PC-3 (cell line): ENCODE measurements at regions not wholly inside any gene's neighbourhood (a gene's known extent, or its start where the extent isn't known, plus 50 kb on each side); places are given as distances from the start of the nearest gene placed in this dataset.

Experiments used
- CTCF ChIP-seq: fragments of 300-600 bp; sonication (generic); conservative IDR thresholded peaks from 2 replicates; pipeline ENCODE4 v1.5.1; 2017; ENCODE audit warnings: antibody characterized with exemption, low read depth, mild to moderate bottlenecking, low read length
- EZH2 ChIP-seq: fragments of 300-600 bp; sonication (generic); IDR thresholded peaks from one replicate; pipeline ENCODE4 v1.6.1; 2017; ENCODE audit warnings: antibody characterized with exemption, mild to moderate bottlenecking, low read length; ENCODE audit not compliant: unreplicated experiment
- EZH2phosphoT487 ChIP-seq: fragments of 300-600 bp; sonication (generic); IDR thresholded peaks from 2 replicates; pipeline ENCODE4 v1.6.1; 2018; ENCODE audit warnings: mild to moderate bottlenecking, antibody characterized with exemption, low read length, borderline replicate concordance

- no peak for TF ChIP-seq CTCF
- no peak for TF ChIP-seq EZH2
- TF ChIP-seq EZH2phosphoT487, result no peak
Observed at GRCh38 chr21:24223624-24224023, 1383.7 kb downstream of the MRPL39 start.
